Endothelial cell of umbilical vein (primary cell): ENCODE measurements at regions not wholly inside any gene's neighbourhood (a gene's known extent, or its start where the extent isn't known, plus 50 kb on each side); places are given as distances from the start of the nearest gene placed in this dataset.

ENCODE experiments used
- EZH2 ChIP-seq: IDR thresholded peaks from 2 replicates; pipeline ENCODE4 v1.6.1; 2012; ENCODE audit warnings: borderline replicate concordance, low read depth, mild to moderate bottlenecking, moderate library complexity, low read length, inconsistent platforms; ENCODE audit not compliant: severe bottlenecking
- GATA2 ChIP-seq: IDR thresholded peaks from 2 replicates; pipeline ENCODE4 v1.7.0; 2011; ENCODE audit warnings: low read depth, mild to moderate bottlenecking, moderate library complexity, mixed read lengths, low read length; ENCODE audit not compliant: insufficient read length, insufficient read depth
- JUN ChIP-seq: IDR thresholded peaks from 2 replicates; pipeline ENCODE4 v1.6.1; 2011; ENCODE audit warnings: borderline replicate concordance, low read depth; ENCODE audit not compliant: insufficient read length, insufficient read depth
- MYC ChIP-seq: IDR thresholded peaks from one replicate; pipeline ENCODE4 v1.6.1; 2011; ENCODE audit warnings: mild to moderate bottlenecking, low read depth, low read length
- POLR2A ChIP-seq: IDR thresholded peaks from 2 replicates; pipeline ENCODE4 v1.6.1; 2012; ENCODE audit warnings: low read depth, mild to moderate bottlenecking, control low read depth, low read length
- POLR2AphosphoS5 ChIP-seq: IDR thresholded peaks from 2 replicates; pipeline ENCODE4 v1.6.1; 2012; ENCODE audit warnings: low read depth, mild to moderate bottlenecking, control low read depth, low read length, moderate library complexity; ENCODE audit not compliant: insufficient read depth
- TF ChIP-seq, protein P1 (sequence below): IDR thresholded peaks from 2 replicates; pipeline ENCODE4 v1.6.1; 2011; ENCODE audit not compliant: insufficient read depth, insufficient read length
- TF ChIP-seq, protein P2 (sequence below), 2 donors: IDR thresholded peaks; 1 replicate in 1 of 2; 2 replicates in 1 of 2; pipeline ENCODE4 v1.5.1; 2011; ENCODE audit warnings: low read length in 2 of 2, mild to moderate bottlenecking in 2 of 2, moderate library complexity in 2 of 2, control low read depth in 1 of 2, inconsistent platforms in 1 of 2, low read depth in 1 of 2; ENCODE audit not compliant: insufficient read depth in 1 of 2; ENCODE audit errors: extremely low read depth in 1 of 2

DNA sequence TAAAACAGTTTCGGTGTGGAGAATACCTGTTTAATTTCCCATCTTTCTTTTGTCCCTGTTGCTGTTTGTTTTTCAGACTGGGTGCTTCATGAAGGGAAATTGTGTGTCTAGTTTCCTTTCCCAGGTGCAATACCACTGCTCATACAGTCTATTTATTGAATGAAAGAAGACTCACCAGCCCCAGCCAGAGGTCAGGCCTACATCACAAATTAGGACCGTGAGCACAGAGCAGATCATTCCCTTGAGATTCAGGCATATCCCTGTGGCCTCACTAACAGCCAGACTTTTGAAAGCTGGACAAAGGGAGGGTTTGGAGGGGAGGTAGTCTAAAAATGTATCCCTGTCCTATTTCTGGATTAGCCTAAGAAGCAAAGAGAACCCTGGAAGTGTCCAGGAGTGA is 278.9 kb downstream of the IRS1 start:
- TF ChIP-seq, protein P1, sequence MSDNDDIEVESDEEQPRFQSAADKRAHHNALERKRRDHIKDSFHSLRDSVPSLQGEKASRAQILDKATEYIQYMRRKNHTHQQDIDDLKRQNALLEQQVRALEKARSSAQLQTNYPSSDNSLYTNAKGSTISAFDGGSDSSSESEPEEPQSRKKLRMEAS = no peak
- TF ChIP-seq POLR2A (no peak), EZH2 (no peak), POLR2AphosphoS5 (no peak), MYC (no peak), JUN (no peak), GATA2 (no peak)
- TF ChIP-seq, protein P2, sequence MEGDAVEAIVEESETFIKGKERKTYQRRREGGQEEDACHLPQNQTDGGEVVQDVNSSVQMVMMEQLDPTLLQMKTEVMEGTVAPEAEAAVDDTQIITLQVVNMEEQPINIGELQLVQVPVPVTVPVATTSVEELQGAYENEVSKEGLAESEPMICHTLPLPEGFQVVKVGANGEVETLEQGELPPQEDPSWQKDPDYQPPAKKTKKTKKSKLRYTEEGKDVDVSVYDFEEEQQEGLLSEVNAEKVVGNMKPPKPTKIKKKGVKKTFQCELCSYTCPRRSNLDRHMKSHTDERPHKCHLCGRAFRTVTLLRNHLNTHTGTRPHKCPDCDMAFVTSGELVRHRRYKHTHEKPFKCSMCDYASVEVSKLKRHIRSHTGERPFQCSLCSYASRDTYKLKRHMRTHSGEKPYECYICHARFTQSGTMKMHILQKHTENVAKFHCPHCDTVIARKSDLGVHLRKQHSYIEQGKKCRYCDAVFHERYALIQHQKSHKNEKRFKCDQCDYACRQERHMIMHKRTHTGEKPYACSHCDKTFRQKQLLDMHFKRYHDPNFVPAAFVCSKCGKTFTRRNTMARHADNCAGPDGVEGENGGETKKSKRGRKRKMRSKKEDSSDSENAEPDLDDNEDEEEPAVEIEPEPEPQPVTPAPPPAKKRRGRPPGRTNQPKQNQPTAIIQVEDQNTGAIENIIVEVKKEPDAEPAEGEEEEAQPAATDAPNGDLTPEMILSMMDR (IDR thresholded peaks at IDR 0.05; ENCODE audit: extremely low read depth in 1 of 2, insufficient read depth in 1 of 2, low read depth in 1 of 2, low read length in 2 of 2) = no peak
